HEK293 (cell line): ENCODE measurements at regions not wholly inside any gene's neighbourhood (a gene's known extent, or its start where the extent isn't known, plus 50 kb on each side); places are given as distances from the start of the nearest gene placed in this dataset.

Experiments used
- CTCF ChIA-PET: fragments of 350-600 bp; formaldehyde crosslinking; extraction: SDS; loops from one replicate; lab custom pipeline; 2021; ENCODE audit warnings: antibody characterized with exemption; lab: Yijun Ruan, JAX
- POLR2A ChIA-PET: fragments of 300-600 bp; formaldehyde crosslinking; extraction: SDS; loops from one replicate; lab custom pipeline; 2020; ENCODE audit warnings: antibody characterized with exemption, inconsistent platforms; lab: Yijun Ruan, JAX
- H3K27ac ChIP-seq: fragments of 200-500 bp; sonication (Bioruptor generic); 2 replicates; pipeline ENCODE4 v1.5.1; 2014; ENCODE audit warnings: low read depth, low read length, control low read depth, inconsistent platforms; ENCODE audit errors: extremely low read depth
- H3K36me3 ChIP-seq, 2 experiments: fragments of 200-500 bp in 1 of 2; sonication (Bioruptor generic) in 1 of 2; 1 replicate in 1 of 2; 2 replicates in 1 of 2; pipeline ENCODE4 v1.5.1; 2014 to 2017; ENCODE audit warnings: inconsistent platforms in 2 of 2, low read length in 2 of 2; ENCODE audit not compliant: control insufficient read depth in 2 of 2, insufficient read depth in 1 of 2
- H3K4me1 ChIP-seq: fragments of 200-500 bp; sonication (Bioruptor generic); 2 replicates; pipeline ENCODE4 v1.5.1; 2014; ENCODE audit warnings: mild to moderate bottlenecking, low read length, inconsistent platforms; ENCODE audit not compliant: control insufficient read depth, insufficient read depth
- H3K4me3 ChIP-seq: 2 replicates; pipeline ENCODE4 v1.5.1; 2011; ENCODE audit warnings: low read depth, mild to moderate bottlenecking, control low read depth, low read length, moderate library complexity
- H3K9me3 ChIP-seq: fragments of 200-500 bp; sonication (Bioruptor generic); 2 replicates; pipeline ENCODE4 v1.5.1; 2014; ENCODE audit warnings: low read depth, low read length, inconsistent platforms; ENCODE audit not compliant: control insufficient read depth, insufficient read depth
- ATF2 ChIP-seq: fragments of 450-650 bp; formaldehyde crosslinking; IDR thresholded peaks from 2 replicates; pipeline ENCODE4 v1.5.1; 2016; ENCODE audit warnings: missing biosample characterization, missing genetic modification characterization, low read depth
- GLI2 ChIP-seq: fragments of 450-650 bp; formaldehyde crosslinking; IDR thresholded peaks from 2 replicates; pipeline ENCODE4; 2017; ENCODE audit warnings: missing biosample characterization, missing genetic modification characterization, low read depth, borderline replicate concordance
- HOXA7 ChIP-seq: sonication (generic); formaldehyde crosslinking; IDR thresholded peaks from 2 replicates; pipeline ENCODE4 v1.8.1; 2022; ENCODE audit warnings: missing genetic modification reagents, borderline replicate concordance
- IKZF3 ChIP-seq: fragments of 450-650 bp; IDR thresholded peaks from 2 replicates; pipeline ENCODE4 v1.5.0; 2018; ENCODE audit warnings: missing biosample characterization, mild to moderate bottlenecking, missing genetic modification characterization, moderate library complexity
- KLF17 ChIP-seq: fragments of 450-650 bp; formaldehyde crosslinking; IDR thresholded peaks from 2 replicates; pipeline ENCODE4 v1.5.1; 2016; ENCODE audit warnings: missing biosample characterization, missing genetic modification characterization
- MZF1 ChIP-seq: fragments of 450-650 bp; formaldehyde crosslinking; IDR thresholded peaks from 2 replicates; pipeline ENCODE4 v1.5.1; 2017; ENCODE audit warnings: missing biosample characterization, missing genetic modification characterization, borderline replicate concordance
- PRDM1 ChIP-seq: fragments of 450-650 bp; formaldehyde crosslinking; IDR thresholded peaks from 2 replicates; pipeline ENCODE4; 2016; ENCODE audit warnings: missing biosample characterization, missing genetic modification characterization
- PRDM4 ChIP-seq: fragments of 450-650 bp; formaldehyde crosslinking; IDR thresholded peaks from 2 replicates; pipeline ENCODE4 v1.5.1; 2017; ENCODE audit warnings: missing biosample characterization, missing genetic modification characterization
- ZBTB10 ChIP-seq: fragments of 450-650 bp; formaldehyde crosslinking; IDR thresholded peaks from 2 replicates; pipeline ENCODE4 v1.5.1; 2016; ENCODE audit warnings: missing biosample characterization, missing genetic modification characterization
- ZBTB11 ChIP-seq: fragments of 450-650 bp; formaldehyde crosslinking; conservative IDR thresholded peaks from 2 replicates; pipeline ENCODE4 v1.5.1; 2016; ENCODE audit warnings: low read depth, missing biosample characterization, missing genetic modification characterization
- ZBTB20 ChIP-seq: fragments of 450-650 bp; formaldehyde crosslinking; IDR thresholded peaks from 2 replicates; pipeline ENCODE4 v1.5.1; 2016; ENCODE audit warnings: missing biosample characterization, missing genetic modification characterization
- ZNF10 ChIP-seq: fragments of 450-650 bp; formaldehyde crosslinking; IDR thresholded peaks from 2 replicates; pipeline ENCODE4 v1.5.1; 2017; ENCODE audit warnings: missing biosample characterization, missing genetic modification characterization
- ZNF174 ChIP-seq: fragments of 450-650 bp; formaldehyde crosslinking; IDR thresholded peaks from 2 replicates; pipeline ENCODE4 v1.5.0; 2017; ENCODE audit warnings: missing biosample characterization, mild to moderate bottlenecking, missing genetic modification characterization
- ZNF175 ChIP-seq: fragments of 450-650 bp; formaldehyde crosslinking; IDR thresholded peaks from 2 replicates; pipeline ENCODE4 v1.5.1; 2016; ENCODE audit warnings: missing biosample characterization, missing genetic modification characterization
- ZNF280C ChIP-seq: fragments of 450-650 bp; formaldehyde crosslinking; IDR thresholded peaks from 2 replicates; pipeline ENCODE4 v1.5.1; 2016; ENCODE audit warnings: missing biosample characterization, missing genetic modification characterization
- ZNF549 ChIP-seq: fragments of 450-650 bp; IDR thresholded peaks from 2 replicates; pipeline ENCODE4 v1.5.1; 2018; ENCODE audit warnings: missing biosample characterization, missing genetic modification characterization, mild to moderate bottlenecking, inconsistent platforms, moderate library complexity
- ZNF623 ChIP-seq: fragments of 450-650 bp; formaldehyde crosslinking; IDR thresholded peaks from 2 replicates; pipeline ENCODE4 v1.5.1; 2016; ENCODE audit warnings: missing biosample characterization, missing genetic modification characterization
- ZNF626 ChIP-seq: fragments of 450-650 bp; sonication (Bioruptor Pico); formaldehyde crosslinking; IDR thresholded peaks from 2 replicates; pipeline ENCODE4 v1.5.1; 2018; ENCODE audit warnings: missing biosample characterization, missing genetic modification characterization, inconsistent platforms
- ZNF658 ChIP-seq: fragments of 450-650 bp; formaldehyde crosslinking; IDR thresholded peaks from 2 replicates; pipeline ENCODE4; 2016; ENCODE audit warnings: missing biosample characterization, missing genetic modification characterization
- ZNF76 ChIP-seq: fragments of 450-650 bp; formaldehyde crosslinking; IDR thresholded peaks from 2 replicates; pipeline ENCODE4; 2016; ENCODE audit warnings: low read depth, missing biosample characterization, missing genetic modification characterization, borderline replicate concordance
- ZNF777 ChIP-seq: fragments of 450-650 bp; formaldehyde crosslinking; IDR thresholded peaks from 2 replicates; pipeline ENCODE4 v1.5.1; 2017; ENCODE audit warnings: missing biosample characterization, missing genetic modification characterization, borderline replicate concordance
- ZNF843 ChIP-seq: fragments of 450-650 bp; formaldehyde crosslinking; IDR thresholded peaks from 2 replicates; pipeline ENCODE4 v1.5.1; 2016; ENCODE audit warnings: missing biosample characterization, missing genetic modification characterization

GRCh38 chr3:124579641-124580040 lies 150.6 kb upstream of the UMPS start:
- no peak overlapping the region for H3K4me3 ChIP-seq
- no peaks in the 10 kb centered on the region for H3K4me1 ChIP-seq
- TF ChIP-seq KLF17 (tag by site-specific recombination): no peak
- no peak for TF ChIP-seq ZNF76 (tag by site-specific recombination)
- no peak for TF ChIP-seq ZNF10 (tag by site-specific recombination)
- TF ChIP-seq IKZF3 (tag by site-specific recombination): no peak
- no peak for TF ChIP-seq ATF2 (tag by site-specific recombination)
- TF ChIP-seq ZNF175 (tag by site-specific recombination): no peak
- no peak for TF ChIP-seq ZBTB10
- no peak for TF ChIP-seq ZNF658 (tag by site-specific recombination)
- no peak for TF ChIP-seq ZNF843 (tag by site-specific recombination)
- TF ChIP-seq, all 188 proteins: peak for 0
- ChIA-PET POLR2A (no interaction called here), CTCF (interaction anchor here (1.2 kb wide), 1 partner anchor 17 kb away, joined by 4 read pairs; no protein-coding TSS in a partner anchor)
- H3K27ac ChIP-seq: no peak overlapping the region
- no peaks in the 10 kb centered on the region for H3K36me3 ChIP-seq
- H3K9me3 ChIP-seq: no peaks in the 10 kb centered on the region

GRCh38 chr3:124582196-124582595 lies 148.1 kb upstream of the UMPS start:
- H3K4me3 ChIP-seq: no peak overlapping the region
- no peak for TF ChIP-seq ZNF174 (tag by site-specific recombination)
- no peak for TF ChIP-seq PRDM1
- no peak for TF ChIP-seq GLI2 (tag by site-specific recombination)
- no peak for TF ChIP-seq ZNF623
- TF ChIP-seq HOXA7: no peak
- TF ChIP-seq ZNF626: no peak
- no peak for TF ChIP-seq ZNF549 (tag by site-specific recombination)
- TF ChIP-seq ZNF777: no peak
- TF ChIP-seq ZBTB20 (tag by site-specific recombination): no peak
- no peak for TF ChIP-seq PRDM4 (tag by site-specific recombination)
- TF ChIP-seq MZF1 (tag by site-specific recombination): no peak
- TF ChIP-seq ZNF175 (tag by site-specific recombination): no peak
- no peak for TF ChIP-seq ZNF280C (tag by site-specific recombination)
- TF ChIP-seq ZBTB11: no peak
- TF ChIP-seq, all 188 proteins: peak for 0
- Histone ChIP-seq H3K4me1 (no peaks in the 10 kb centered on the region), H3K9me3 (no peaks in the 10 kb centered on the region), H3K27ac (no peak overlapping the region), H3K36me3 (no peaks in the 10 kb centered on the region)
- ChIA-PET POLR2A (no interaction called here), CTCF (no interaction called here)
